K562 (cell line): ENCODE measurements at regions not wholly inside any gene's neighbourhood (a gene's known extent, or its start where the extent isn't known, plus 50 kb on each side); places are given as distances from the start of the nearest gene placed in this dataset.

ENCODE experiments used
- ATAC-seq: fragments of 200-7000 bp; cut with Tn5 transposase; 3 replicates; pipeline ENCODE4 v1.9.1; 2020; ENCODE audit warnings: moderate library complexity
- BruUV-seq: library from RNA; stranded (reverse); fragments of 400-500 nt; replicated peaks from 2 replicates; lab custom pipeline; 2021; lab: Mats Ljungman, UMichigan
- CTCF ChIA-PET: fragments of 300-600 bp; formaldehyde crosslinking; extraction: SDS; loops from one replicate; lab custom pipeline; 2021; ENCODE audit warnings: low intra/inter-chr PET ratio; lab: Yijun Ruan, JAX
- POLR2A ChIA-PET: fragments of 300-600, 350-650 bp; sonication (Branson Sonifier 250); formaldehyde crosslinking; extraction: SDS; loops from one replicate; lab custom pipeline; 2021; ENCODE audit warnings: antibody characterized with exemption, inconsistent platforms; lab: Yijun Ruan, JAX
- DNase-seq, 4 experiments: peaks; one replicate each; pipeline versions ENCODE4 v3.0.0 to v3.0.0-alpha.2; 2011 to 2018; ENCODE audit warnings: low spot score in 3 of 4, mixed read lengths in 3 of 4; ENCODE audit errors: extremely low read depth in 1 of 4
- FAIRE-seq: peaks from 2 replicates; lab custom pipeline; 2011; peaks lifted over from hg19 to GRCh38; lab: Jason Lieb, UNC
- H2AFZ ChIP-seq: 2 replicates; pipeline ENCODE4 v1.6.0; 2011; ENCODE audit warnings: low read depth, low read length, control low read depth, inconsistent platforms
- H3K27ac ChIP-seq: fragments of 200-600 bp; 3 replicates; pipeline ENCODE4 v1.8.0; 2011; ENCODE audit warnings: low read depth, mild to moderate bottlenecking, control low read depth, inconsistent platforms, low read length, moderate library complexity, mixed read lengths; ENCODE audit errors: extremely low read depth
- H3K27me3 ChIP-seq, 2 experiments: fragments of 300-600 bp in 1 of 2; 2 replicates in 1 of 2; 3 replicates in 1 of 2; pipeline versions ENCODE4 v1.6.0 to v1.8.0; 2011; ENCODE audit warnings: inconsistent platforms in 2 of 2, low read length in 2 of 2, mild to moderate bottlenecking in 1 of 2, mixed read lengths in 1 of 2, moderate library complexity in 1 of 2; ENCODE audit not compliant: control insufficient read depth in 2 of 2, insufficient read depth in 2 of 2
- H3K36me3 ChIP-seq: fragments of 300-600 bp; 3 replicates; pipeline ENCODE4 v1.8.0; 2011; ENCODE audit warnings: mild to moderate bottlenecking, low read length, inconsistent platforms; ENCODE audit not compliant: control insufficient read depth, insufficient read depth
- H3K4me1 ChIP-seq, 2 experiments: fragments of 200-600 bp in 1 of 2; replicated peaks in 1 of 2; 2 replicates in 1 of 2; 3 replicates in 1 of 2; pipeline versions ENCODE4 v1.5.1 to v1.8.0; 2011; ENCODE audit warnings: inconsistent platforms in 2 of 2, low read length in 2 of 2, mild to moderate bottlenecking in 1 of 2, mixed read lengths in 1 of 2, moderate library complexity in 1 of 2; ENCODE audit not compliant: control insufficient read depth in 2 of 2, insufficient read depth in 2 of 2
- H3K4me2 ChIP-seq: 2 replicates; pipeline ENCODE4 v1.6.1; 2011; ENCODE audit warnings: low read length, control low read depth, inconsistent platforms, mixed read lengths; ENCODE audit not compliant: insufficient read depth
- H3K4me3 ChIP-seq: fragments of 200-600 bp; sonication (generic), shearing (Covaris generic); 2 replicates; pipeline ENCODE4 v1.5.1; 2016; ENCODE audit warnings: control low read depth, inconsistent platforms
- H3K79me2 ChIP-seq: fragments of 200-600 bp; 3 replicates; pipeline ENCODE4 v1.8.0; 2011; ENCODE audit warnings: low read length, inconsistent platforms; ENCODE audit not compliant: control insufficient read depth, insufficient read depth
- H3K9ac ChIP-seq, 2 experiments: 2 replicates each; pipeline versions ENCODE4 v1.6.0 to v1.6.1; 2011; ENCODE audit warnings: low read depth in 2 of 2, low read length in 2 of 2, control low read depth in 1 of 2, inconsistent platforms in 1 of 2, mild to moderate bottlenecking in 1 of 2, mixed read lengths in 1 of 2; ENCODE audit not compliant: insufficient read depth in 1 of 2
- H3K9me1 ChIP-seq: one replicate; pipeline ENCODE4 v1.6.0; 2011; ENCODE audit warnings: inconsistent platforms, mild to moderate bottlenecking, low read length, moderate library complexity; ENCODE audit not compliant: control insufficient read depth, insufficient read depth
- H3K9me3 ChIP-seq: replicated peaks from 2 replicates; pipeline ENCODE4 v1.5.1; 2011; ENCODE audit warnings: low read depth, low read length, inconsistent platforms; ENCODE audit not compliant: control insufficient read depth, insufficient read depth
- H4K20me1 ChIP-seq: replicated peaks from 2 replicates; pipeline ENCODE4 v1.6.1; 2011; ENCODE audit warnings: low read length, inconsistent platforms, mixed read lengths; ENCODE audit not compliant: control insufficient read depth, insufficient read depth
- CBX5 ChIP-seq: IDR thresholded peaks from 2 replicates; pipeline ENCODE4 v1.6.1; 2014; ENCODE audit warnings: low read depth, borderline replicate concordance
- KAT8 ChIP-seq: fragments of 450-650 bp; IDR thresholded peaks from 2 replicates; pipeline ENCODE4 v1.6.1; 2016; ENCODE audit warnings: low read depth, mild to moderate bottlenecking
- MAFF ChIP-seq: IDR thresholded peaks from 2 replicates; pipeline ENCODE4 v1.6.1; 2012; ENCODE audit warnings: low read length, improper control_type of control experiment
- MAFG ChIP-seq: fragments of 450-650 bp; conservative IDR thresholded peaks from 2 replicates; pipeline ENCODE4 v1.6.1; 2016; ENCODE audit warnings: missing genetic modification characterization, missing compliant biosample characterization
- MAFK ChIP-seq: IDR thresholded peaks from 2 replicates; pipeline ENCODE4 v1.6.1; 2011; ENCODE audit warnings: low read length, improper control_type of control experiment
- MNT ChIP-seq, 2 experiments: fragments of 450-650 bp; conservative IDR thresholded peaks; 2 replicates each; pipeline ENCODE4 v1.6.1; 2017; ENCODE audit warnings: mild to moderate bottlenecking in 2 of 2, moderate library complexity in 2 of 2
- NFIC ChIP-seq: fragments of 450-650 bp; IDR thresholded peaks from 2 replicates; pipeline ENCODE4 v1.6.1; 2017; ENCODE audit warnings: mild to moderate bottlenecking, inconsistent platforms
- SPI1 ChIP-seq: IDR thresholded peaks from 2 replicates; pipeline ENCODE4 v1.6.1; 2011; ENCODE audit warnings: low read depth, low read length, control low read depth, borderline replicate concordance
- TARDBP ChIP-seq: fragments of 450-650 bp; IDR thresholded peaks from 2 replicates; pipeline ENCODE4 v1.6.1; 2016
- XRCC3 ChIP-seq: fragments of 450-650 bp; IDR thresholded peaks from 2 replicates; pipeline ENCODE4 v1.6.1; 2017; ENCODE audit warnings: mild to moderate bottlenecking, moderate library complexity
- ZBED1 ChIP-seq: IDR thresholded peaks from 2 replicates; pipeline ENCODE4 v1.6.1; 2014
- ZFP91 ChIP-seq: sonication (generic); formaldehyde crosslinking; IDR thresholded peaks from 2 replicates; pipeline ENCODE4 v1.8.0; 2022; ENCODE audit warnings: mild to moderate bottlenecking, missing genetic modification reagents
- ZNF511 ChIP-seq: sonication (generic); formaldehyde crosslinking; IDR thresholded peaks from 2 replicates; pipeline ENCODE4 v1.8.0; 2022; ENCODE audit warnings: mild to moderate bottlenecking, missing genetic modification reagents
- ZNF609 ChIP-seq: sonication (generic); formaldehyde crosslinking; IDR thresholded peaks from 2 replicates; pipeline ENCODE4 v1.8.1; 2023; ENCODE audit warnings: missing genetic modification reagents, mild to moderate bottlenecking, borderline replicate concordance
- ZNF785 ChIP-seq: fragments of 250-450 bp; sonication (Bioruptor Pico); IDR thresholded peaks from 2 replicates; pipeline ENCODE4 v1.4.0; 2020; ENCODE audit warnings: mild to moderate bottlenecking
- WGBS: fragments of 100-300 bp; shearing (Covaris generic); methylation state at CpG from one replicate; pipeline ENCODE4 v1.1.6; 2016; ENCODE audit warnings: low coverage, mixed read lengths; ENCODE audit not compliant: insufficient coverage; ENCODE audit errors: missing lambda C conversion rate; 5-methylcytosine and 5-hydroxymethylcytosine counted together
- in situ Hi-C: fragments of 300-500 bp; cut with MboI; formaldehyde crosslinking; loops from 4 replicates; pipeline ENCODE4 v1.15.0; 2018; ENCODE audit warnings: inconsistent platforms, mixed read lengths
- intact Hi-C: fragments of 100-400 bp; cut with micrococcal nuclease; formaldehyde crosslinking; loops from 2 replicates; pipeline ENCODE4 v1.14.2; 2022

- ATAC-seq: no peak
- TF ChIP-seq ZFP91 (CRISPR knock-in tag) (no peak), ZNF785 (CRISPR knock-in tag) (no peak), SPI1 (no peak), MAFF (no peak), XRCC3 (no peak), TARDBP (no peak), ZNF511 (no peak), KAT8 (no peak), MNT (conservative IDR thresholded peaks at IDR 0.05) (no peak), MAFG (tag) (peak; percentile 50; the same call in 1 of the 2 replicates), CBX5 (no peak), MAFK (0 out of 2 replicates have a peak, but pooled peaks have one; percentile 22), NFIC (peak; percentile 71), ZBED1 (no peak), ZNF609 (no peak)
These were observed 601.6 kb upstream of the USP24 start for GRCh38 chr1:55816456-55817426.

More at GRCh38 chr1:55816456-55817426, 601.6 kb upstream of the USP24 start:
- no peaks in the 10 kb centered on the region for H3K27me3 ChIP-seq
- no peak overlapping the region for H3K9ac ChIP-seq
- H3K27ac ChIP-seq: no peak overlapping the region
- no peak for FAIRE-seq
- H2AFZ ChIP-seq: no peak overlapping the region
- H3K9me3 ChIP-seq: no peaks in the 10 kb centered on the region
- H3K79me2 ChIP-seq: no peaks in the 10 kb centered on the region
- no peaks in the 10 kb centered on the region for H3K4me1 ChIP-seq
- in situ Hi-C loops: no loop called here
- no peaks in the 10 kb centered on the region for H3K9me1 ChIP-seq
- ChIA-PET CTCF (no interaction called here), POLR2A (no interaction called here)
- H3K36me3 ChIP-seq: no peaks in the 10 kb centered on the region
- no peak overlapping the region for H3K4me2 ChIP-seq
- no TSS peak for BruUV-seq
- DNase-seq: no peak
- H4K20me1 ChIP-seq: no peaks in the 10 kb centered on the region
- 2% methylated on average over 3 of the region's 3 CpGs for WGBS
- no peak overlapping the region for H3K4me3 ChIP-seq
- intact Hi-C loops: no loop called here
